ENCODE measurements at regions not wholly inside any gene's neighbourhood (a gene's known extent, or its start where the extent isn't known, plus 50 kb on each side); places are given as distances from the start of the nearest gene placed in this dataset.

- Histone ChIP-seq H3K27ac (no peak overlapping the region), H3K4me3 (ENCODE audit: low read depth, low read length) (no peak overlapping the region), H3K36me3 (replicated peaks) (no peaks in the 10 kb centered on the region), H3K27me3 (replicated peaks) (no peaks in the 10 kb centered on the region)
- DNase-seq = no peak
- in situ Hi-C loops (cut with HindIII; ENCODE audit: low pct_ligation_motif_present, low sequenced_read_pairs) = no loop called here
- TF ChIP-seq, protein P1, sequence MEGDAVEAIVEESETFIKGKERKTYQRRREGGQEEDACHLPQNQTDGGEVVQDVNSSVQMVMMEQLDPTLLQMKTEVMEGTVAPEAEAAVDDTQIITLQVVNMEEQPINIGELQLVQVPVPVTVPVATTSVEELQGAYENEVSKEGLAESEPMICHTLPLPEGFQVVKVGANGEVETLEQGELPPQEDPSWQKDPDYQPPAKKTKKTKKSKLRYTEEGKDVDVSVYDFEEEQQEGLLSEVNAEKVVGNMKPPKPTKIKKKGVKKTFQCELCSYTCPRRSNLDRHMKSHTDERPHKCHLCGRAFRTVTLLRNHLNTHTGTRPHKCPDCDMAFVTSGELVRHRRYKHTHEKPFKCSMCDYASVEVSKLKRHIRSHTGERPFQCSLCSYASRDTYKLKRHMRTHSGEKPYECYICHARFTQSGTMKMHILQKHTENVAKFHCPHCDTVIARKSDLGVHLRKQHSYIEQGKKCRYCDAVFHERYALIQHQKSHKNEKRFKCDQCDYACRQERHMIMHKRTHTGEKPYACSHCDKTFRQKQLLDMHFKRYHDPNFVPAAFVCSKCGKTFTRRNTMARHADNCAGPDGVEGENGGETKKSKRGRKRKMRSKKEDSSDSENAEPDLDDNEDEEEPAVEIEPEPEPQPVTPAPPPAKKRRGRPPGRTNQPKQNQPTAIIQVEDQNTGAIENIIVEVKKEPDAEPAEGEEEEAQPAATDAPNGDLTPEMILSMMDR (IDR thresholded peaks at IDR 0.05; ENCODE audit: low read depth, low read length, missing control alignments) = peak; percentile 15
These were observed 133.0 kb downstream of the CYP26A1 start for GRCh38 chr10:93206652-93207051.

- peak; percentile 23 for DNase-seq
- in situ Hi-C loops (cut with HindIII; ENCODE audit: low pct_ligation_motif_present, low sequenced_read_pairs) = no loop called here
- TF ChIP-seq, protein P1 (IDR thresholded peaks at IDR 0.05; ENCODE audit: low read depth, low read length, missing control alignments) = no peak
- Histone ChIP-seq H3K27ac (no peak overlapping the region), H3K27me3 (replicated peaks) (no peaks in the 10 kb centered on the region), H3K36me3 (replicated peaks) (no peaks in the 10 kb centered on the region), H3K4me3 (ENCODE audit: low read depth, low read length) (no peak overlapping the region)
These were observed 135.2 kb downstream of the CYP26A1 start for GRCh38 chr10:93208717-93209464.

- Histone ChIP-seq H3K36me3 (replicated peaks) (no peaks in the 10 kb centered on the region), H3K27ac (no peak overlapping the region), H3K4me3 (ENCODE audit: low read depth, low read length) (no peak overlapping the region), H3K27me3 (replicated peaks) (no peaks in the 10 kb centered on the region)
- TF ChIP-seq, protein P1 (IDR thresholded peaks at IDR 0.05; ENCODE audit: low read depth, low read length, missing control alignments) = no peak
- no peak for DNase-seq
- in situ Hi-C loops (cut with HindIII; ENCODE audit: low pct_ligation_motif_present, low sequenced_read_pairs) = no loop called here
These were observed 138.3 kb downstream of the CYP26A1 start for GRCh38 chr10:93211991-93212390.

DNA sequence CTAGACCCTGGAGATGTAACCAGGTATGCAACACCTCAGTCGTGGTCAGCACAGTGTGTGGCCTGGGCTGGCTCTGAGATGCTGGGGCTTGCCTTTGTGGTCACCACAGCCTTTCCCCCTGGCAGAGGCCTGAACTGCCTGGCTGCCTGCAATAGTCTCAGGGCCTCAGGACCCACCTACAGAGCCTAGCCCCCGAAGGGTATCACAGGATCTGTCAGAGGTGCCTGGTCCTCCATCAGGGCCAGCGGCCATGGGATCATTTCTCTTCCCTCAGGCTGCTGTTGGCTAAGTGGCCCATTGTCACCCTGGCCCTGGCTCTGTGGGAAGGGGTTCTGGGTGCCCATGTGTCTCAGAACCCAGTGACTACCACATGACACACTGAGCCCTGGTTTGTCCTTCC lies 141.6 kb downstream of the CYP26A1 start:
- Histone ChIP-seq H3K27ac (no peak overlapping the region), H3K27me3 (replicated peaks) (no peaks in the 10 kb centered on the region), H3K4me3 (ENCODE audit: low read depth, low read length) (no peak overlapping the region), H3K36me3 (replicated peaks) (no peaks in the 10 kb centered on the region)
- in situ Hi-C loops (cut with HindIII; ENCODE audit: low pct_ligation_motif_present, low sequenced_read_pairs) = no loop called here
- TF ChIP-seq, protein P1 (IDR thresholded peaks at IDR 0.05; ENCODE audit: low read depth, low read length, missing control alignments) = no peak
- no peak for DNase-seq

- in situ Hi-C loops (cut with HindIII; ENCODE audit: low pct_ligation_motif_present, low sequenced_read_pairs) = no loop called here
- Histone ChIP-seq H3K4me3 (ENCODE audit: low read depth, low read length) (no peak overlapping the region), H3K36me3 (replicated peaks) (no peaks in the 10 kb centered on the region), H3K27me3 (replicated peaks) (no peaks in the 10 kb centered on the region), H3K27ac (no peak overlapping the region)
- TF ChIP-seq, protein P1 (IDR thresholded peaks at IDR 0.05; ENCODE audit: low read depth, low read length, missing control alignments) = no peak
- DNase-seq = no peak
These were observed 142.8 kb downstream of the CYP26A1 start for GRCh38 chr10:93216341-93216985.
